ENCODE measurements at regions not wholly inside any gene's neighbourhood (a gene's known extent, or its start where the extent isn't known, plus 50 kb on each side); places are given as distances from the start of the nearest gene placed in this dataset.

- DNase-seq (ENCODE audit: low spot score), result no peak
- TF ChIP-seq CTCF (IDR thresholded peaks at IDR 0.05; ENCODE audit: poor library complexity, severe bottlenecking), result no peak
- H3K27ac ChIP-seq (ENCODE audit: poor library complexity, severe bottlenecking), result no peak overlapping the region
- H3K36me3 ChIP-seq (ENCODE audit: low read depth), result no peaks in the 10 kb centered on the region
- no peaks in the 10 kb centered on the region for H3K4me1 ChIP-seq (ENCODE audit: insufficient read depth, poor library complexity, severe bottlenecking)
- H3K9me3 ChIP-seq (ENCODE audit: severe bottlenecking), result no peaks in the 10 kb centered on the region
- no peak for ATAC-seq (ENCODE audit: low read depth)
- H3K27me3 ChIP-seq (ENCODE audit: insufficient read depth, poor library complexity, severe bottlenecking), result no peaks in the 10 kb centered on the region
- H3K4me3 ChIP-seq (ENCODE audit: severe bottlenecking), result no peak overlapping the region
Observed at GRCh38 chr14:82913396-82913795, 1379.7 kb upstream of the SEL1L start.

GRCh38 chr14:82915381-82915780 lies 1381.7 kb upstream of the SEL1L start:
- ATAC-seq (ENCODE audit: low read depth), result no peak
- Histone ChIP-seq H3K9me3 (ENCODE audit: severe bottlenecking) (no peaks in the 10 kb centered on the region), H3K4me1 (ENCODE audit: insufficient read depth, poor library complexity, severe bottlenecking) (no peaks in the 10 kb centered on the region), H3K4me3 (ENCODE audit: severe bottlenecking) (no peak overlapping the region), H3K27ac (ENCODE audit: poor library complexity, severe bottlenecking) (no peak overlapping the region), H3K36me3 (ENCODE audit: low read depth) (no peaks in the 10 kb centered on the region), H3K27me3 (ENCODE audit: insufficient read depth, poor library complexity, severe bottlenecking) (no peaks in the 10 kb centered on the region)
- no peak for DNase-seq (ENCODE audit: low spot score)
- no peak for TF ChIP-seq CTCF (IDR thresholded peaks at IDR 0.05; ENCODE audit: poor library complexity, severe bottlenecking)

- Histone ChIP-seq H3K9me3 (ENCODE audit: severe bottlenecking) (no peaks in the 10 kb centered on the region), H3K27ac (ENCODE audit: poor library complexity, severe bottlenecking) (no peak overlapping the region), H3K36me3 (ENCODE audit: low read depth) (no peaks in the 10 kb centered on the region), H3K4me1 (ENCODE audit: insufficient read depth, poor library complexity, severe bottlenecking) (no peaks in the 10 kb centered on the region), H3K4me3 (ENCODE audit: severe bottlenecking) (no peak overlapping the region), H3K27me3 (ENCODE audit: insufficient read depth, poor library complexity, severe bottlenecking) (no peaks in the 10 kb centered on the region)
- TF ChIP-seq CTCF (IDR thresholded peaks at IDR 0.05; ENCODE audit: poor library complexity, severe bottlenecking), result no peak
- no peak for DNase-seq (ENCODE audit: low spot score)
- no peak for ATAC-seq (ENCODE audit: low read depth)
Observed at GRCh38 chr14:82935691-82936090, 1402.0 kb upstream of the SEL1L start.

- no peaks in the 10 kb centered on the region for H3K4me1 ChIP-seq (ENCODE audit: insufficient read depth, poor library complexity, severe bottlenecking)
- H3K27me3 ChIP-seq (ENCODE audit: insufficient read depth, poor library complexity, severe bottlenecking), result peaks cover 9% of the 10 kb centered on the region
- ATAC-seq (ENCODE audit: low read depth), result no peak
- H3K36me3 ChIP-seq (ENCODE audit: low read depth), result no peaks in the 10 kb centered on the region
- H3K4me3 ChIP-seq (ENCODE audit: severe bottlenecking), result no peak overlapping the region
- no peak for TF ChIP-seq CTCF (IDR thresholded peaks at IDR 0.05; ENCODE audit: poor library complexity, severe bottlenecking)
- peaks cover 3% of the 10 kb centered on the region for H3K9me3 ChIP-seq (ENCODE audit: severe bottlenecking)
- H3K27ac ChIP-seq (ENCODE audit: poor library complexity, severe bottlenecking), result no peak overlapping the region
- DNase-seq (ENCODE audit: low spot score), result no peak
Observed at GRCh38 chr14:82951171-82951570, 1417.5 kb upstream of the SEL1L start.

- Histone ChIP-seq H3K27me3 (ENCODE audit: insufficient read depth, poor library complexity, severe bottlenecking) (no peaks in the 10 kb centered on the region), H3K4me3 (ENCODE audit: severe bottlenecking) (no peak overlapping the region), H3K36me3 (ENCODE audit: low read depth) (no peaks in the 10 kb centered on the region), H3K27ac (ENCODE audit: poor library complexity, severe bottlenecking) (no peak overlapping the region), H3K4me1 (ENCODE audit: insufficient read depth, poor library complexity, severe bottlenecking) (no peaks in the 10 kb centered on the region), H3K9me3 (ENCODE audit: severe bottlenecking) (peaks cover 2% of the 10 kb centered on the region)
- no peak for DNase-seq (ENCODE audit: low spot score)
- TF ChIP-seq CTCF (IDR thresholded peaks at IDR 0.05; ENCODE audit: poor library complexity, severe bottlenecking), result no peak
- ATAC-seq (ENCODE audit: low read depth), result no peak
Observed at GRCh38 chr14:82963756-82964155, 1430.1 kb upstream of the SEL1L start.

Measured in RWPE2 (cell line).